Kasumi-1 (cell line): ENCODE measurements at regions not wholly inside any gene's neighbourhood (a gene's known extent, or its start where the extent isn't known, plus 50 kb on each side); places are given as distances from the start of the nearest gene placed in this dataset.

Source experiments
- DNase-seq, 2 experiments: peaks; one replicate each; lab custom pipeline; 2025; lab: John Stamatoyannopoulos, UW

DNA sequence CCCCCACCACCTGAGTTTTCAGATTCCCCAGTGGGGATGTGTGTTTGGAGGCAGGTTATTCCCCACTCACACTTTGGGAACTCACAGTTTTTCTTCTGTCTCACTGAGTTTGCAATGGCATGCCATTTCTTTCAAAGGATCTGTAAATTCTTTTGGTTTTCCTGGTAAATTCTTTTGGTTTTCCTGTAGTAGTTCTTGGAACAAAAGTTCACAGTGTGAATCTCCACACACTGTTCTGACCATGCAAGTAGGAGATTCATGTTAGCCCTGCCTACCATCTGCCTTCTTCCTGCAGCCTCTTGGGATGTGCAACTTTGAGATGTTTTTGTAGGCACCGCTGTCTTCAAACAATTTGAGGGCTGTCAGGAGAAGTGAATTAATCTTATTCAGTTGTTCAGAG, 165.6 kb upstream of the OGFRL1 start:
- DNase-seq, result no peak

DNA sequence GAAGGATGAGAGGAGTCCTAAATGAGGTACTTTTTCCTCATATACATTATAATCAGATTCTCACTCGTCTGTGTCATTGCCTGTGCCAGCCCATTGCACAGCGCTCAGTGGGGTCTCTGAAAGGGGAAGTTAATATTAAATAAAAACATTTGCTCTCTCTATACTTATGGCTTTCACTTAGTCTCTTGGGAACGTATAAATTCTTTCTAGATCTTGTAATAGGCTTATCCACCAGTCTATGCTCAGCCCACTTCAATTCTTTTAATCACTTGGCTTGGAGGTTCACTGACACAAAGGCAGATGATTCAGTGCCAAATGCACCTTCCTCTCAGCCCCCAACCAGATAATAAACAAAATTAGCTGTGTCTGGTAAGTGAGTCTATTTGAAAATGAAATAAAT, 164.3 kb upstream of the OGFRL1 start:
- DNase-seq, result no peak

DNA sequence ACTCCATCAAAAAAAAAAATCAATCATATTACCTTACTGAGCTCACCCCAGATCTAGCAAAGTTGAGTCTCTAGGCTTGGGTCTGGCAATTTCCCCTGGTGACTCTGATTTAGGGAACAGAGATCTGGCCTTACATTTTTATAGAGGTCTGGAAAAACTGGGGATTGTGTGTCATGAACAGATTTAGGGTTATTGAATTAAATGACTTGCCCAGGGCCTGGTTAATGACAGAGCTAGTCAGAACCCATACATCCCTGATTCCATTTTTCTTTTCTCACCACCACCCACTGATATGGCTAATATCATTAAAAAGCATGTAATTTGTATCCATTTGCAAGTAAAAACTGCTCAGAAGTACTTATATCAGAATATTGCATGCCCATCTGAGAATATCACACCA, 163.4 kb upstream of the OGFRL1 start:
- DNase-seq, result no peak

DNA sequence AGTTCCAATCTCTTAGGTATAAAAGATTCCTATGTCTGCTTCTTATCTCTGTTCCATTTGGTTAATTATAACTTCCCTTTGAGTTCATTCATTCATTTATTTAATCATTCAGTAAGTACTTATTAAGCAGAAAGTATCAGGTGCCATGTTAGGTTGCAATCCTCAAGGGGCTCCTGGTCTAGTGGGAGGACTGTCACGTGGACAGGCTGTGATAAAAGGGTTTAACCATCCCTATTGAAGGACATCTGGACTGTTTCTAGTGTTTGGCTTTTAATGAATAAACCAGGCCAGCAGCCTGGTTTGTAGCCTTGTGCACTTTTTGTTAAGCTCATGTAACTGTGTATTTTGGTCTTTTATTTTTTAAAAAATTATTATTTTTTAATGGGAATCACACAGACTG, 162.1 kb upstream of the OGFRL1 start:
- DNase-seq, result no peak

DNA sequence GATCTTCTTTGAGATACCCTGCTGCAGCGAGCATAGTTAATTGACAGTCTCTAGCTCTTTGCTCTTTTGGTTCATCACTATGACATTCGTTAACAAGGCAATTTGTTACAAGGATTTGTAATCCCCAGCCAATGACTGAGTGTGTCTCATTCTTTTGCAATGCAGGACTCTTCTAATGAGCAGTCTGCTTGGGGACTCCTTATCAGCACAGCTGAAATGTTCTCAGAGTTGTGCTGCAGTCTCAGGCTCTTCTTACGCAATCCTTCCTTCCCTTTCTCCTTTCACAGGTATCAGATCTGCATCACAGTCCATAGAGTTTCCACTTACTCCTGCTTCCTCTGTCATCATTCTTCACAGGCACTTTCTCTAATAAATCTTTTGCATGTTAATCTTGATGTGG, 161.2 kb upstream of the OGFRL1 start:
- peak; percentile 27 to 35 for DNase-seq

DNA sequence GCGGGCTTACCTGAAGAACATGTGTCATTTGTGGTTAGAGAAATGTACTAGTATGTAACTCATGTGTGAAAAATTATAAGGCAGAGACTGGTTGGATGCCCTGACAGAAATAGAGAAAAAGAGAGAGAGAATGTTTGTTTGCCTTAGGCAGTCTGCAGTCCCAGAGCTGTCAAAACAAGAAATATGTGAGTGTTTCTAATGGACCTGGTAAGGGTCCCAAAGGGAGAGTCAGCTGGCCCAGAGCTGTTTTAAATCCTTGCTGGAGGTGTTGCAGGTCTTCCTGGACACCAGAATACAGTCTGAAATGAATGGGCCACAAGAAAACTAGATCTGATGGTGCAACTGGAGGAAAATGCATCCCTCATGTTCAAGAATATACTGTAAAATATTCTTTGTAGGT, 158.3 kb upstream of the OGFRL1 start:
- DNase-seq, result no peak

DNA sequence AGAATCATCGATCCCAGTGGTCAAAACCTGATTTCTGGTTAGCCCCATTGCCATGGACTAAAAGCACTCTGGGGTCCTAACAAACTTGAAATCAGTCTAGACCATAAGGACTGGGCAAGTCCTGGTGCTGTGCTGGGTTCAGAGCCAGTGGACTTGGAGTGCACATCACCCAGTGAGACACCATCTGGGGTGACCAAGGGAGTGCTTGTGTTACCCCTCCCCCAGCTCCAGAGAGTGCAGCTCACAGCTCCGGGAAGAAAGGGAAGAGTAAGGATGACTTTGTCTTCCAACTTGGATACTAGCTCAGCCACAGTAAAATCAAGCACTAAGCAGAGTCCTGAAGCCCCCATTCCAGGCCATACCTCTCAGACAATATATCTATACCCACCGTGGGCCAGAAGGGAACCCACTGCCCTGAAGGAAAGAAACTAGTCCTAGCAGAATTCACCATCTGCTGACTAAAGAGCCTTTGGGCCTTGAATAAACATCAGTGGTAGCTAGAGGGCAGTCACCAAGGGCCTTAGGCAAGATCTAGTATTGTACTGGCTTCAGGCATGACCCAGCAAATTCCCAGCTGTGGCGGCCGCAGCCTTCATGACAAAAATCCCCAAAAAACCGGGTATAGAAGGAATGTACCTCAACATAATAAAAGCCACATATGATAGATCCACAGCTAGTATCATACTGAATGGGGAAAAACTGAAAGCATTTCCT, 153.5 kb upstream of the OGFRL1 start:
- DNase-seq, result no peak

DNA sequence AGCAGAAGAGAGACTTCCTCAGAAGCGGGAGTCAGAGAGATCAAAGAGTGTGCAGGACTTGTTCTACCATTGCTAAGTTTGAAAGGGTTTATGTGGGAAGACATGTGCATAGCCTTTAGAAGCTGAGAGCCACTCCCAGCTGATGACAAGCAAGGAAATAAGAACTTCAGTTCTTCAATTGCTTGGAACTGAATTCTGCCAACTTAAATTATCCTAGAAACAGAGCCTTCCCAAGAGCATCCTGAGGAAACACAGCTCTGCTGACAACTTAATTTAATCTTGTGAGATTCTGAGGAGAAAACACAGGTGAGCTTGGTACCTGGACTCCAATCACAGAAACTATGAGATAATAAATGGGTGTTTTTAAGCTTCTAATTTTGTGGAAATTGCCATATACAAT, 150.6 kb upstream of the OGFRL1 start:
- no peak for DNase-seq

DNA sequence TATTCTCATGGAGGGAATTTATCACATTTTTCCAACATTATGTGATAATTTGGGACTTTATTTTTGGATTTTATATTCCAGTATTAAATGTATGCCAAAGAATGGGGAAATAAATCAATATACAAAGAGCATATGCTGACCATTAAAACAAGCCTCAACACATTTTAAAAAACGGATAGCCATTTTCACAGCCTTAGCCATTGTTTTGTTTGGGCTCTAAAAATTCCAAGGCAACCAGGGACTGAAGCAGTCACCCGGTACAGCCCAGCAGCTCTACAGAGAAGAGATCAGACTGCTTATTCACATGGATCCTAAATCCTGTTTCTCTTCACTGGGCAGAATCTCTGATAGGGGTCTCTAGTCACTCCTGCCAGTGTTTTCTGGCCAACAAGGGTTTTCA, 150.2 kb upstream of the OGFRL1 start:
- no peak for DNase-seq

DNA sequence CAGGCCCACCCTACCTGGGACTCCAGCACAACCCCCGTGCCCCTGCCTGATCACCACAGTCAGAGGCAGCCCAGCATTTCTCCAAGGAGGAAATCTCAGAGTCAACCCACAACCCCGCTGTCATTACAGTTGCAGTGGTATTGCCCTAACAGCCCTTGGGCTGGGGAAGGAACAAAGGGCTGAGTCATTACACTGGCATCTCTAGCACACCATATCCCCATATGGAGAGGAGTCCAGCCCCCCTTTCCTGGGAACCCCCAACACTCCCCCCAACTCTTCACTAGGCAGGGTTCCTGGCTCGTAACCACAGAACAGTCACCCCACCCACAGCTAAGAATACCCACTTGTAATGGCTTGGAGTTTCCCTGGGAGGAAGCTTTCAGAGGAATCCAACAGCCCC, 149.4 kb upstream of the OGFRL1 start:
- peak; percentile 35 to 67 for DNase-seq

DNA sequence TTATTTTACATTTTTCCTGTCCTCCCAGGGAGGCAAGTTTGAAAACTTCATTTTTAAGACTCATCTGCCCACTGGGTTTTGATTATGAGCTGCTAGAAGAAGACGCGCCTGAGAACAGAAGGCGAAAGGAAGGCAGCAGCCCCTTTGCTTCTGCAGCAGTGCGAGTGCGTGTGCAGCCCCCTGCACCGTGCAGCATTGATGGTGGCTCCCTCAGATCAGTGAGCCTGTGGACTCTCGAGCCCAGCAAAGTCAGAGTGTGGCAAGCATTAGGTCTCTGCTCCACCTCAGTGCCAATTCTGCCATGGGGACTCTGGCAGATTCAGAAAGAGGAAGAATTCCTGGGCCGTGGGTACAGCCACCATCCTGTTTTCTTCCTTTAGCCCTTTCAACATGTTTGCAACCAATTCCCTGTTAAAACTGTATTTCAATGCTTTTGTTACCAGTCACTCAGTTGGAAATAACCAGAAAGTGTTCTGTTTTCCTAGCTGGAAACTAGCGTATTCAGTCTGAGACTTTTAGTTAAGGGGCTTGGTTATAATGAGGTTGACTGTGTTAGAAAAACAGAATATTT, 134.8 kb upstream of the OGFRL1 start:
- DNase-seq, result peak; percentile 13 to 15

DNA sequence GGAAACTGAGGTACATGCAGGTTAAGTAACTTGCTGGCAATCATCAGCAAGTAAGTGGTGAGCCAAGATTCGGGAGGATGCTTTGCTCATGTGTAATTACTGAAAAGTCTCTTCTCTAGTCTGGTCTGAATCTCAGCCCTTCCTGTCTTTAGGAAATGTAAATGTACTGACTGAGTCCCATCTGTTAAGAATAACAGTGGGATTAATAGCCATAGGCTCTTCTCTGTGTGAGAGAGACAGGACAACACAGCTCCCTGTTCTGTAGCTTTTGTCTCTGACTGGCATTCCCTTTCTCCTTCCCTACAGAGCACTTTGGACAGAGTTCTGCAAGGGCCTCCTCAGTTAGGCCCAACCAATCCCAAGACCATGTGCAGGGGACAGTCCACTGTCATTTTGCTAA, 131.3 kb upstream of the OGFRL1 start:
- no peak for DNase-seq

DNA sequence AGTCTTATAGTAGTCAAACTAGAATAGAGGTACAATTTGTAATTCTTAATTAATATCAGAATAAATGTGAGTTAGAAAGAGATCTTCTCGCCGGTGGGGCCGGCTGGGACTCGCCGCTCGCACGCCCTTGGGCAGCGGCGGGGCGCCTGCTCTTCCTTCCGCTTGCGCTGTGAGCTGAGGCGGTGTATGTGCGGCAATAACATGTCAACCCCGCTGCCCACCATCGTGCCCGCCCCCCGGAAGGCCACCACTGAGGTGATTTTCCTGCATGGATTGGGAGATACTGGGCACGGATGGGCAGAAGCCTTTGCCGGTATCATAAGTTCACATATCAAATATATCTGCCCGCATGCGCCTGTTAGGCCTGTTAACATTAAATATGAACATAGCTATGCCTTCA, 123.7 kb upstream of the OGFRL1 start:
- no peak for DNase-seq

DNA sequence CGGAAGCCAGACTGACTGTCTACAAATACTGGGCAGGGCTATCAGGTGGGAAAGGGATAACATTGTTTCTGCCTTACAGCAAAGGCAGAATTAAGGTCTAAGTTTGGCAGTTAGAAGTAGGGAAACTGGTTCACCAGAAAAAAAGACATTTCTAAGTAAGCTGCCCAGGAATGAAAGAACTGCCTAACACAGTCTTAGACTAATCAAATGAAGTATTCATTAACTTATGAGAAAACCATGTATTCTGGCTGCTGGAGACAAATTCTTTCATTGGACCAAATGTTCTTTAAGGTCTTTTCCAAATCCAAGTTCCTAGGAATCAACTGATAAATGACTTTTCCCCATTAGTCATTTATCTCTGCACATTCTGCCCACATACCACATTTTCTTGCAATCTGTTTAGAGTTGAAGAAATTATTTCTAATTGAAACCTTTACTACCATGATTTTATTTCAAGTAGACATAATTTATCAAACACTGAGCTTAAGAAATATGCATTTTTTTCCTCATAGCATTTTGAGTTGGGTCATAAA, 120.3 kb upstream of the OGFRL1 start:
- no peak for DNase-seq

DNA sequence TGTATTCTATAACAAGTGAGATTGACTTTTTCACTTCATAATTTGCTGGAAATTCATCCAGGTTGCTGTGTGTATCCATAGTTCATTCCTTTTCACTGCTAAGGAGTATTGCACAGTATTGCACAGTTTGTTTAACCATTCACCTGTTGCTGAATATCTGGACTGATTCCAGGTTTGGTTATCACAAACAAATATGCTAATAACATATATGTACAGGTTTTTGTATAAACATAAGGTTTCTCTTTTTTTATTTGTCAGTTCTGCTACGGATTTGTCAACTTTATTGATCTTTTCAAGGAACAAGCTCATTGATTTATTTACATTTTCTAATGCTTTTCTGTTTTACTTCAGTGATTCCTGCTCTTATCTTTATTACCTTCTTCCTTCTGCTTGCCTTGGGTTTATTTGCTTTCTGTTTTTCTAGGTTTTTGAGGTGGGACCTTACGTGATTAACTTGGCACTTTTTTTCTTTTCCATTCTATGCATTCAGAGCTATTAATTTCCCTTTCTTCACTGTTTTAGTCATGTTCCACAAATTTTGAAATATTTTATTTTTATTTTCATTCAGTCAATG, 117.0 kb upstream of the OGFRL1 start:
- DNase-seq, result no peak

DNA sequence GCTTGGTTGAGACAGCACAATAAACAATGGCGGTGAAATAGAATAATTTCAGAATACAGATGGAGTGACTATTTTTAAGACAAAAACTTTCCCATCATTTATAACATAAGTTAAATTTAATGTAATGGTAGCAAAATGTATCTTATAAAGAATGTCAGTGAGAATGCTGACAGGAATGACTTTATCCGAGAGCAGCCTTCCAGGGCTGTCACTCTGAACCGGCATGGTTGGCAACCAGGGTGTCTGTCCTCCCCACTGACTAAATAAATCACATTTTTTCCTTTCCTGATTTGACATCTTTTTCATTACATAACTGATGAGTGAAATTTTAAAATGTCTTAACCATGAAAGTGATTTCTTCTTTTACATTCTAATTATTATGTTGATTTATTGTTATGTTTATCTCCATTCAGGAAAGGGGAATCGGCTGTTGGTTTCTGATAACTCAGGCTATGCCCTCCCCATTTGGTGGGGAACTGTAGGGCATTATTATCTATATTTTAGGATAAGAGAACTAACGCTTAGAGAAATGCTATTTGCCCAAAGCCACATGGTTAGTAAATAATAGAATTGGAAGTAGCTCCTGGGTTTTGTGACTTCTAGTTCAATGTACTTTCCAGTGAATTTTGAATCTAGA, 109.2 kb upstream of the OGFRL1 start:
- DNase-seq, result no peak

DNA sequence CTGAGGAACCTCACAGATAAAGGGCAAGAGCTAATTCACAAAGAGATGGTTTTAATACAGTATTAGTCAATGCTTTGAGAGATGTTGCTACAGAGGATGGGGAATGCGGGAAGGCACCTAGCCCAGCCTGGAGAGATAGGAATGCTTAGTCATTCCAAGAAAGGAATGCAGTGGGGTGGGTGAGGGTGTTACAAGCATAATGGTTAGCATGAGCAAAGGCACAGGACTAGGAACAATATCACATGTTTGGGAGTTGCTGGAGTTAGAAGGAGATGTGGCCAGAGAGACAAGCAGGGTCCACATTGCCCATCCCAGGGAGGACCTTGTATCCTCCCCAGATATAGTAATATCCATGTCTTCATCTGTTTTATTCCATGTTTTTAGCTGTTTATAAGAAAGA, 107.0 kb upstream of the OGFRL1 start:
- no peak for DNase-seq

DNA sequence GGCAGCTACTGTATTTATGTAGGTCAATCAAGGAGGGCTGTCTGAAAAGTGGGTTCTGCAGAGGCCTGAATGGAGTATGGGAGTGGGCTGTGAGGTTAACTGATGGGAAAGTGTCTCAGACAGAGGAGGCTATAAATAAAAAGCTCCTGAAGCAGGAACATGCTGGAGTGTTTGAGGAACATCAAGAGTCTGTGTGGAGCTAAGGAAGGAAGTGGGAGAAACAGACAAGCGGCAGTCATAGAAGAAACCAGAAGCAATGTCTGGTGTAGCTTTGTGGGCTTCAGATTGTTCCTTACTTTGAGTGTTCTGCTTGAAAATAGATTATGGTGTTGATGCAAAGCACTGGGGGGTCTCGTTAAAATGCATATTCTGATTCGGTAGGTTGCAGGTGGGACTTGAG, 101.5 kb upstream of the OGFRL1 start:
- DNase-seq, result peak; percentile 59 to 75

DNA sequence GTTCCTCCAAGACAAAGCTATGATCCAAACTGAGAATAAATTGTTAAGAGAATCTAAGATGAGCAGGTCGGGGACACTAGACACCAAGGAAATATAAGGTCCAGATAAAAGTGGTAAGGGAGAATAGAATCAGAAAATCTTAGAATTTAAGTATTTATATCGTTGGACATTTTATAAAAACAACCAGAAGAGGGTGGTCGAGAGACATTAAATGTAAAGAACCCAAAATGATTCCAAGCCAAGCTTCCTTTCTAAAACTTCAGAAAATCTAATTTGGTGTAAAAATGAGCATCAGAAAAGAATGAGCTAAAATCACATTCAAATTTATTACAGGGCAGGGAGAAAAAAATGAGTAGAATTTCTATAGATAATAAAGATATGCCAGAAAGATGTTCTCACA, 97.8 kb upstream of the OGFRL1 start:
- DNase-seq, result peak; percentile 45 to 73

DNA sequence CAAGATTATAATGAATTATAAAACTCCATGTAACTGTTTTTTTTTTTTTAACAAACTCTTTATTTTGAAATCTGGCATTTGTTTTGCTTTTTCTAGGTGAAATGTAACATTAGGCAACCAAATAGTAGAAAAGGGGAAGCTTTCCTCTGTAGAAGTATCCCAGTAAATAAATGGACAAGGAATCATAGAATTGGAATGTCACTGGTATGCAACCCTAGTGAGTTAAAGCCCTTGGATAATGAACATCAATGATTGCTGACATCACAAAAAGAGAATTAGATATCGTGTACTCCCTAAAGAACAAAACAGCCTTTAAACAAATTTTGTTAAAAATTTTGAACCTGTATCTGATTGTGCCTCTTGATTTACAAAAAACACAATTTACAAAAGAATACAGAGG, 93.9 kb upstream of the OGFRL1 start:
- DNase-seq, result no peak

DNA sequence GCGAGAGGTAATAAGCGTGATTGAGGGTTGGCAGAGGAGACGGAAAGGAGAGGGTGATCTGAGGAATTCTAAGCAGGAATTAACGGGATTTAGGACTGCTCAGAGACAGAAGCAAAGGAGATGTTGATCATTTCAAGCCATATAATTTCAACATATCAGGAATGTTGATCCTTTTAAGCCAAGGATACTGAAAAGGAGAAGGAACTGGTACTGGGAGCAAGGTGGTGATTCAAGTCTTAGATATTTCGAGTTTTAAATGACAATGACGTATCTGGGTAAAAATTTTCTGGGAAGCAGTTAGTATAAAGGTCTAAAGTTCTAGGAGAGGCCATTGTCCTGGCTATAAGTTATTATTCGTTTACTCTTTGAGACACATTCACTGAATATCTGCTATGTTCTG, 91.3 kb upstream of the OGFRL1 start:
- no peak for DNase-seq

DNA sequence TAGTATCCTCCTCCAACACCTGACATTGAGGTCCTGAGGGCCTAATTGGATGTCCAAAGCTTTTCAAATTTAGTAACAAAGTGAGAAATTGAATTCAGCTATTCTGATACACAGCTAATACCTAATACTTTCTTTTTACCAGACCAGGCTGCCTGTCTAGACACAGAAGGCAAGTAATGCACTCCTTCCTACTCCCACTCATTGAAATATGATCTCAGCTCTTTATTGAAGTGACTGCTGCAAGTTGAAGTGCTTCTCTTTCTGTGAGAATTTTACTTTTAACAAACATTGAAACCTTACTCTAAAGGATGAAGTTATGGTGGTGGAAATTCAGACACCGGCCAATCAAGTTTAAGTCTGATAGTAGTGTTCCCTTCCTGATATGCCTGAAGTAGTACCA, 90.8 kb upstream of the OGFRL1 start:
- no peak for DNase-seq

DNA sequence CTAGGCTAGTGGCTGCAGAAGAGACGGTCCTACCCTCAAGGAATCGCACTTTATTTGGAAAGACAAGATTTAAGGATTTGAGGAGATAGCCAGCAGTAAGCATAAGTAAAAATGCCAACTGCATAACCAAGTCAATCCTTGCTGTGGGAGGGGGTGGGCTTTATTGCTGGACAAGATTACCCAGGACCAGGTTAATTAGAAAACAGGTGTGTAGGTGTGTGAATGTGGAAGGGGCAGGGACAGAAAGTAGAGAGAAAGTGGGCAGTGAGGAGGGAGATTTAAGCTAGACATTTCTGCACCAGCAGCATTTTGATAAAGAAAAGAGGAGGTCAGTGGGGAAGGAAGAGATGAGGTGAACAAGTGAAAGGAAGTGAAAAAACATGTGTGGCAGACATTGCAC, 89.7 kb upstream of the OGFRL1 start:
- DNase-seq, result no peak
